Psoas muscle (tissue), 7 donors: ENCODE measurements at regions not wholly inside any gene's neighbourhood (a gene's known extent, or its start where the extent isn't known, plus 50 kb on each side); places are given as distances from the start of the nearest gene placed in this dataset.

Source experiments
- ATAC-seq, 4 donors: fragments of 200-7000 bp; cut with Tn5 transposase; one replicate each; pipeline ENCODE4 v1.9.1; 2020; ENCODE audit warnings: moderate library complexity in 3 of 4, mild to moderate bottlenecking in 2 of 4
- DNase-seq, 2 donors: peaks; one replicate each; pipeline ENCODE4 v3.0.0-alpha.2; 2020
- H3K27ac ChIP-seq: fragments of 200-600 bp; one replicate; pipeline ENCODE4 v1.8.0; 2022
- H3K27me3 ChIP-seq, 3 donors: fragments of 200-600 bp in 1 of 3; one replicate each; pipeline versions ENCODE4 v1.6.1 to v1.8.0; 2013 to 2022; ENCODE audit warnings: low read length in 2 of 3, mild to moderate bottlenecking in 2 of 3, moderate library complexity in 1 of 3; ENCODE audit not compliant: insufficient read depth in 3 of 3
- H3K36me3 ChIP-seq, 2 donors: fragments of 200-600 bp in 1 of 2; one replicate each; pipeline versions ENCODE4 v1.6.1 to v1.8.0; 2013 to 2022; ENCODE audit warnings: low read depth in 1 of 2, mild to moderate bottlenecking in 1 of 2, moderate library complexity in 1 of 2; ENCODE audit not compliant: insufficient read depth in 1 of 2
- H3K4me1 ChIP-seq: fragments of 200-600 bp; one replicate; pipeline ENCODE4 v1.8.0; 2022
- H3K4me3 ChIP-seq: fragments of 200-600 bp; one replicate; pipeline ENCODE4 v1.8.0; 2022; ENCODE audit warnings: mild to moderate bottlenecking
- H3K9me3 ChIP-seq: fragments of 200-600 bp; one replicate; pipeline ENCODE4 v1.8.0; 2022
- CTCF ChIP-seq: fragments of 200-600 bp; IDR thresholded peaks from one replicate; pipeline ENCODE4 v1.8.0; 2022; ENCODE audit warnings: antibody characterized with exemption
- WGBS, 3 donors: extraction: QIAGEN DNeasy Blood & Tissue Kit; methylation state at CpG; one replicate each; pipeline versions ENCODE4 v1.1.6 to v1.1.7; 2013; 5-methylcytosine and 5-hydroxymethylcytosine counted together
- intact Hi-C, 2 donors: fragments of 100-400 bp; cut with DNase I; formaldehyde crosslinking; loops; one replicate each; pipeline versions ENCODE4 v1.11.0 to v1.14.2; 2022
- donor health status: healthy with polysubstance abuse.
- donor health status: DM: no; HTN: no; CAD: no; lungs with moderate emphysema.
- donor health status: Bipolar disorder and iron deficiency.
- donor health status: healthy.
- donor health status: DM: yes; HTN: yes; CAD: no.
- donor health status: DM: no; HTN: no; CAD: no.
- donor health status: DM: yes; HTN: yes; CAD: no.

- DNase-seq (no peak), ATAC-seq (no peak)
- Histone ChIP-seq H3K9me3 (peaks cover 20% of the 10 kb centered on the region), H3K36me3 (no peaks in the 10 kb centered on the region), H3K27me3 (no peaks in the 10 kb centered on the region), H3K4me3 (no peak overlapping the region), H3K27ac (no peak overlapping the region), H3K4me1 (no peaks in the 10 kb centered on the region)
- 92 to 93% (median 92%) methylated on average over 5 of the region's 5 CpGs for WGBS, 3 donors
- intact Hi-C loops = no loop called here
- no peak for TF ChIP-seq CTCF
Observed at GRCh38 chr4:161256172-161256571, 907.6 kb downstream of the FSTL5 start.

GRCh38 chr4:161254375-161254774 is 909.4 kb downstream of the FSTL5 start:
- peaks cover 20% of the 10 kb centered on the region for H3K9me3 ChIP-seq
- no peaks in the 10 kb centered on the region for H3K4me1 ChIP-seq
- H3K36me3 ChIP-seq = no peaks in the 10 kb centered on the region
- H3K27me3 ChIP-seq = no peaks in the 10 kb centered on the region
- ATAC-seq = no peak
- intact Hi-C loops = no loop called here
- no peak overlapping the region for H3K4me3 ChIP-seq
- TF ChIP-seq CTCF = no peak
- WGBS, 3 donors = 51 to 66% (median 56%) methylated on average over 3 of the region's 3 CpGs
- DNase-seq = no peak
- no peak overlapping the region for H3K27ac ChIP-seq

GRCh38 chr4:161252520-161253141 is 911.2 kb downstream of the FSTL5 start:
- Histone ChIP-seq H3K36me3 (no peaks in the 10 kb centered on the region), H3K4me3 (no peak overlapping the region), H3K27me3 (no peaks in the 10 kb centered on the region), H3K27ac (no peak overlapping the region), H3K4me1 (no peaks in the 10 kb centered on the region), H3K9me3 (peaks cover 20% of the 10 kb centered on the region)
- ATAC-seq (no peak), DNase-seq (no peak)
- peak; percentile 31 for TF ChIP-seq CTCF
- 58 to 70% (median 70%) methylated on average over 6 of the region's 6 CpGs for WGBS, 3 donors
- intact Hi-C loops = no loop called here

- 52 to 62% (median 57%) methylated on average over 8 of the region's 8 CpGs for whole genome bisulfite sequencing, 3 donors
- Histone ChIP-seq H3K9me3 (peaks cover 6% of the 10 kb centered on the region), H3K36me3 (no peaks in the 10 kb centered on the region), H3K27ac (no peak overlapping the region), H3K27me3 (no peaks in the 10 kb centered on the region), H3K4me3 (no peak overlapping the region), H3K4me1 (no peaks in the 10 kb centered on the region)
- TF ChIP-seq CTCF = no peak
- ATAC-seq (no peak), DNase-seq (no peak)
- intact Hi-C loops = no loop called here
Observed at GRCh38 chr4:161249779-161250440, 913.9 kb downstream of the FSTL5 start.

- no peak for ATAC-seq
- Histone ChIP-seq H3K4me1 (no peaks in the 10 kb centered on the region), H3K27ac (no peak overlapping the region), H3K27me3 (no peaks in the 10 kb centered on the region), H3K4me3 (no peak overlapping the region), H3K9me3 (peaks cover 5% of the 10 kb centered on the region), H3K36me3 (no peaks in the 10 kb centered on the region)
- 94 to 97% (median 94%) methylated on average over 3 of the region's 3 CpGs for WGBS, 3 donors
- no peak for TF ChIP-seq CTCF
- intact Hi-C loops = no loop called here
- DNase-seq = no peak
Observed at GRCh38 chr4:161248880-161249279, 914.9 kb downstream of the FSTL5 start.
